ENCODE measurements at regions not wholly inside any gene's neighbourhood (a gene's known extent, or its start where the extent isn't known, plus 50 kb on each side); places are given as distances from the start of the nearest gene placed in this dataset.

- H3K36me3 ChIP-seq (ENCODE audit: insufficient read depth): no peaks in the 10 kb centered on the region
- no peaks in the 10 kb centered on the region for H3K79me2 ChIP-seq (replicated peaks; ENCODE audit: insufficient read depth)
- peaks cover 3% of the 10 kb centered on the region; the same call in 2 of the 3 replicates for H3K4me1 Mint-ChIP-seq
- peaks cover 8% of the 10 kb centered on the region for H3K9me2 ChIP-seq (ENCODE audit: insufficient read depth)
- 0 out of 2 replicates have a peak overlapping the region, but pooled peaks have one; percentile 60 for H2AFZ ChIP-seq
- ATAC-seq: no peak
- no peaks in the 10 kb centered on the region for H4K20me1 ChIP-seq (replicated peaks; ENCODE audit: insufficient read depth)
- peaks cover 3% of the 10 kb centered on the region; the same call in 1 of the 3 replicates for H3K9me3 Mint-ChIP-seq
- no peak overlapping the region for H3K4me3 Mint-ChIP-seq
- no peak overlapping the region for H3K4me2 ChIP-seq
- H3K4me1 ChIP-seq (ENCODE audit: insufficient read depth): no peaks in the 10 kb centered on the region
- DNase-seq (ENCODE audit: low spot score): no peak
- H3F3A ChIP-seq (replicated peaks; ENCODE audit: low read depth): no peaks in the 10 kb centered on the region
- no peak overlapping the region for H3K4me3 ChIP-seq
- H3K36me3 Mint-ChIP-seq (ENCODE audit: low read depth): no peaks in the 10 kb centered on the region
- no peak overlapping the region for H3K27ac Mint-ChIP-seq
- no peak overlapping the region for H3K27ac ChIP-seq (ENCODE audit: low read depth)
- H3K27me3 ChIP-seq (ENCODE audit: insufficient read depth): no peaks in the 10 kb centered on the region; the same call in 1 of the 2 replicates
- no peak for TF ChIP-seq NANOG (IDR thresholded peaks at IDR 0.05; ENCODE audit: borderline replicate concordance)
- TF ChIP-seq EZH2 (IDR thresholded peaks at IDR 0.05; ENCODE audit: low read depth, unreplicated experiment): no peak
- no peak for TF ChIP-seq POLR2AphosphoS5 (IDR thresholded peaks at IDR 0.05; ENCODE audit: low read depth)
- TF ChIP-seq CTCF (conservative IDR thresholded peaks at IDR 0.05; ENCODE audit: low read depth in 2 of 2): no peak
- TF ChIP-seq ZNF114 (CRISPR knock-in tag; IDR thresholded peaks at IDR 0.05): no peak
- TF ChIP-seq ZNF462 (CRISPR knock-in tag; IDR thresholded peaks at IDR 0.05): no peak
- no peak for TF ChIP-seq CREB1 (CRISPR knock-in tag; IDR thresholded peaks at IDR 0.05; ENCODE audit: low read depth)
- TF ChIP-seq ETS1 (IDR thresholded peaks at IDR 0.05): no peak
- TF ChIP-seq EZH2phosphoT487 (IDR thresholded peaks at IDR 0.05; ENCODE audit: unreplicated experiment): no peak
- TF ChIP-seq ZNF331 (CRISPR knock-in tag; IDR thresholded peaks at IDR 0.05; ENCODE audit: low read depth): no peak
- TF ChIP-seq REST (IDR thresholded peaks at IDR 0.05; ENCODE audit: unreplicated experiment): no peak
- no peak for TF ChIP-seq STAT1 (IDR thresholded peaks at IDR 0.05; ENCODE audit: unreplicated experiment)
- TF ChIP-seq JUNB (IDR thresholded peaks at IDR 0.05; ENCODE audit: unreplicated experiment): no peak
- no peaks in the 10 kb centered on the region for H3K27me3 Mint-ChIP-seq (ENCODE audit: insufficient read depth, low read depth, poor library complexity)
Measured at GRCh38 chr6:144935661-144936060, 650.5 kb downstream of the UTRN start.

Measured in GM23338 (cell line).